RWPE1 (cell line): ENCODE measurements at regions not wholly inside any gene's neighbourhood (a gene's known extent, or its start where the extent isn't known, plus 50 kb on each side); places are given as distances from the start of the nearest gene placed in this dataset.
A peak's percentile ranks its signal among the peaks of the same experiment; 100 is the strongest.

Experiments
- CTCF ChIA-PET: fragments of 350-600 bp; sonication (Branson Sonifier 250); formaldehyde crosslinking; extraction: SDS; loops from one replicate; lab custom pipeline; 2021; lab: Yijun Ruan, JAX
- POLR2A ChIA-PET: fragments of 400-600 bp; formaldehyde crosslinking; extraction: SDS; loops from one replicate; lab custom pipeline; 2020; ENCODE audit warnings: antibody characterized with exemption; ENCODE audit not compliant: low non-redundant PET; lab: Yijun Ruan, JAX
- DNase-seq: peaks from one replicate; pipeline ENCODE4 v3.0.0; 2012; ENCODE audit warnings: low spot score
- H3K27ac ChIP-seq: fragments of 450-650 bp; 2 replicates; pipeline ENCODE4 v1.5.1; 2017
- TF ChIP-seq, protein P1 (sequence below): fragments of 450-650 bp; conservative IDR thresholded peaks from 2 replicates; pipeline ENCODE4 v1.5.1; 2017; ENCODE audit warnings: low read depth, mild to moderate bottlenecking

DNA sequence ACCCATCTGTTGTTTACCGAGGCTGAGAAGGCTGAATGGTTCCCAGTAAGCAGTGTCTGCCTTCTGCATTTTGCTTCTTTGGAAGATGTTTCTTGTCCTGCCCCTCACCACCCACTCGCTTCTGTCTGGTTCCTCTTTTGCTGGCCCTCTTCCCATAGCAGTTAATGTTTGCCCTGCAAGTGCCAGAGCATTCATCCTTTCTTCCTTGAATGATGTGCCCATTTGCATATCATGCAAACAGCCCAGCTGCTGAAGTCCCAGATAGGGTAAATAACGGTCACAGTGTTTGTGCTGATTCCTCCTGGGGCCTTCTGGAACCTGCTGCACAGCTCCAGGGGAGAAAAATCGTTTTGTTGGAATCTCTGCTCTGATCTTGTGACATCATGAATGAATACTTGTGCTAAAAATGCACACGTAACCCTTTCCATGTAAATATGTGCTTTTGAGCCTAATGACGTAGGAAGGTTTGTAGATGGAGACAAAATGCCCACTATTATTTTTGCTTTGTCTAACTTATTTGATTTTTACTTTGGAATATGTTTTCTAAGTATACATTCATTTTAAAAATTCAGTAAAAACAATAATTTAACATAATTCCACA is 381.0 kb downstream of the SOX2 start:
- H3K27ac ChIP-seq = no peak overlapping the region

DNA sequence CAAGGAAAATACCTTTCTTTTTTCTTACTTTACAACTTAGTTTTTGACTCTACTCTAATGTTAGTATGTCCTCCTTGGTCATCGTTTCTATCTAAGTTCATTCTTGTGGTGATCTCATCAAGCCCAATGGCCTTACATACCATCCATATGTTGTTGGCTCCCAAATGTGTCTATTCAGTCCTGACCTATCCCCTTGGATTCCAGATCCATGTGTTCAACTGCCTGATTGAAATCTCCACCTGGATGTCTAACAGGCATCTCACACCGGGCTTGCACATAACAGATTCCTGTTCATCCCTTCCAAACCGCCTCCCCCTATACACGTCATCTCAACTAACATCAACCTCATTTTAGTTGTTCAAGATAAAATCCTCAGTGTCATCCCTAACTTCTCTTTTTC is 382.6 kb downstream of the SOX2 start:
- TF ChIP-seq, protein P1, sequence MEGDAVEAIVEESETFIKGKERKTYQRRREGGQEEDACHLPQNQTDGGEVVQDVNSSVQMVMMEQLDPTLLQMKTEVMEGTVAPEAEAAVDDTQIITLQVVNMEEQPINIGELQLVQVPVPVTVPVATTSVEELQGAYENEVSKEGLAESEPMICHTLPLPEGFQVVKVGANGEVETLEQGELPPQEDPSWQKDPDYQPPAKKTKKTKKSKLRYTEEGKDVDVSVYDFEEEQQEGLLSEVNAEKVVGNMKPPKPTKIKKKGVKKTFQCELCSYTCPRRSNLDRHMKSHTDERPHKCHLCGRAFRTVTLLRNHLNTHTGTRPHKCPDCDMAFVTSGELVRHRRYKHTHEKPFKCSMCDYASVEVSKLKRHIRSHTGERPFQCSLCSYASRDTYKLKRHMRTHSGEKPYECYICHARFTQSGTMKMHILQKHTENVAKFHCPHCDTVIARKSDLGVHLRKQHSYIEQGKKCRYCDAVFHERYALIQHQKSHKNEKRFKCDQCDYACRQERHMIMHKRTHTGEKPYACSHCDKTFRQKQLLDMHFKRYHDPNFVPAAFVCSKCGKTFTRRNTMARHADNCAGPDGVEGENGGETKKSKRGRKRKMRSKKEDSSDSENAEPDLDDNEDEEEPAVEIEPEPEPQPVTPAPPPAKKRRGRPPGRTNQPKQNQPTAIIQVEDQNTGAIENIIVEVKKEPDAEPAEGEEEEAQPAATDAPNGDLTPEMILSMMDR = no peak
- no peak for DNase-seq
- POLR2A ChIA-PET = no interaction called here
- no peak overlapping the region for H3K27ac ChIP-seq
- CTCF ChIA-PET = no interaction called here

More for the DNA sequence above, 381.0 kb downstream of the SOX2 start:
- TF ChIP-seq, protein P1 = no peak
- DNase-seq = no peak
- CTCF ChIA-PET = no interaction called here
- POLR2A ChIA-PET = no interaction called here

DNA sequence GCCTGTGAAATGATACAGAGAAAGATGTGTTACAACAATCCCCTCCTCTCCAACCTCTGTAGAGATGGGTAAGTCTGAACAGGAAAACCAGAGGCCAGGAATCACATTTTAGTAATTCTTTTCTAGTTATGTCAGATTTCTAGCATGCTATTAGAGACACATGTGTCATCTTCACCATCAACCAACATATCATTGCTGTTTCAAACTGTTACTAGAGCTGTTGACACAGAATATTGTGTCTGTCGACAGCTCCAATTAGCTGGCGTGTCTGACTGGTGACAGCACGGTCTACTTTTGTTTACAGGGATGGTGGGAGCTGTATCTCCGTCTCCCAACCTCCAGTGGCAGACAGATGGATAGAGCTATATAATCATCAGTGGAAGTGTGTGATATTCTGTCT is 393.2 kb downstream of the SOX2 start:
- ChIA-PET CTCF (no interaction called here), POLR2A (no interaction called here)
- TF ChIP-seq, protein P1 = no peak
- H3K27ac ChIP-seq = no peak overlapping the region
- DNase-seq = peak; percentile 1

DNA sequence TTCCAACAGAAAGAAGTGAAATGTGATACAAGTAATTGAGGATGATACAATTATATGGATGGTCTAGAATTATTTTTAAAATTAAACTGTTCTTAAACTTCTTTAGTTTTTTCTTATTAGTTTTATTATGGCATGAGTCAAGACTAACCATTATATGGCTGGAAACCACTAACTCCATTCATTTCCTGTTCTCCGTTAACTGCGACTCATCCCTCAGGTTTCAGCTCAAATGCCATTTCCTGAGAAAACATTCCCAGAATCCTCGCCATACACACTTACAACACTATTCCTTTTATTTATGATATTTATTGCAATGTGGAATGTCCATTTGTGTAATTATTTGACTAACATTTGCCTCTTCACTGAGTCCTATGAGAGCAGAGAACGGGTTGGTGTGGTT is 394.1 kb downstream of the SOX2 start:
- POLR2A ChIA-PET = no interaction called here
- no peak overlapping the region for H3K27ac ChIP-seq
- DNase-seq = peak; percentile 9
- CTCF ChIA-PET = no interaction called here
- TF ChIP-seq, protein P1 = no peak

DNA sequence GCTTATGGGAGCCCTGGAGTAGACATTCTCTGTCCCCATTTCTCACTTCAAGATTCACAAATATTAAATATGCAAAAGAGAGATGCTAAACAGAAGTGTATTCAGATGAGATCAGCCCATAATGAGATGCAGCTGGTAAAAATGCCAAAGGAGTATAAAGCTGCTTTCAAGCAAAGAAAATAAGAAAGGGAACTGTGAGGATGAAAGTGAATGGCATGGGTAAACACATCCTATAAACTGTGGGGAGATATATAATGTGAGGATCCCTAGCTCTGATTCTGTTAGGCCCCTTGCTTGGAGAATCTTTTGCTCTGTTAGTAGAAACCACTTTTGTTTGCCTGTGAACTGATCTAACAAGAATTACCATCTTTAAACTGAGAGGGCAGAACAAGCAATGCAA is 396.6 kb downstream of the SOX2 start:
- ChIA-PET CTCF (no interaction called here), POLR2A (no interaction called here)
- TF ChIP-seq, protein P1 = no peak
- no peak for DNase-seq
- no peak overlapping the region for H3K27ac ChIP-seq

DNA sequence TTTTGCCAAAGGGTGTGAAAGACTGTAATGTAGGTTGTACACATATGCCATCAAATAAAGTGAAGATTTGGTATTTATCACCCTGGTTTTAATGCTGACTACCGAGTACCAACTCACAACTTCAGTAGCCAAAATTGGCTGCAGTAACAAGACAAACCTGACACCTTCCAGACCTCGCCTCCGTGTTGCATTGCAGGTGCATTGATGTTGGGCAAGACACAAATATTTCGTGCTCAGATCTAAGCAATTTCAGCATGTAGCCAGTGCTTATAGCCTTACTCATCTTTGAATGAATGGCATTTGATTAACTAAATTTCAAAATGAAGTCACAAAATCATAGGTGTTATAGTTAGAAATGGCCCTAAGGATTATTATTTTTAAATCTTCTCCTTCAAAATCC is 400.2 kb downstream of the SOX2 start:
- H3K27ac ChIP-seq = no peak overlapping the region
- ChIA-PET POLR2A (no interaction called here), CTCF (no interaction called here)
- TF ChIP-seq, protein P1 = no peak
- no peak for DNase-seq
